ENCODE measurements at regions not wholly inside any gene's neighbourhood (a gene's known extent, or its start where the extent isn't known, plus 50 kb on each side); places are given as distances from the start of the nearest gene placed in this dataset.

DNA sequence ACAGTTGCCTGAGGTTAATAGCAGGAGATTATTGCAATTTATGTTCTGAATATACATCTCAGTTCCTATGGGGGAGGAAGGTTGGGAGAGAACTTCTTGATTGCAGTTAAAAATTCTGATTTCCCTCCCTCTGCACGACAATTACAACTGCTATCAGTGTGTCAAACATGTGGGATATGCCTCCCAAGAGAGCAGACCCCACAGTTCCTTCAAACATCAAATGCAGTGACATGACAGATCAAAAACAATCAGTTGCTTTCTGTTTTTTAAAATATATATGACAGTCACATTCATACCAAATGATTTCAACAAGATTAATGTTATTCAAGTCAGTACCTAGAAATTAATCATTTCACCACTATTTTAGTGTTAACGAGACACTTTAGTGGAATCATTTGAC lies 639.0 kb downstream of the EDEM1 start:
- TF ChIP-seq, protein P1, sequence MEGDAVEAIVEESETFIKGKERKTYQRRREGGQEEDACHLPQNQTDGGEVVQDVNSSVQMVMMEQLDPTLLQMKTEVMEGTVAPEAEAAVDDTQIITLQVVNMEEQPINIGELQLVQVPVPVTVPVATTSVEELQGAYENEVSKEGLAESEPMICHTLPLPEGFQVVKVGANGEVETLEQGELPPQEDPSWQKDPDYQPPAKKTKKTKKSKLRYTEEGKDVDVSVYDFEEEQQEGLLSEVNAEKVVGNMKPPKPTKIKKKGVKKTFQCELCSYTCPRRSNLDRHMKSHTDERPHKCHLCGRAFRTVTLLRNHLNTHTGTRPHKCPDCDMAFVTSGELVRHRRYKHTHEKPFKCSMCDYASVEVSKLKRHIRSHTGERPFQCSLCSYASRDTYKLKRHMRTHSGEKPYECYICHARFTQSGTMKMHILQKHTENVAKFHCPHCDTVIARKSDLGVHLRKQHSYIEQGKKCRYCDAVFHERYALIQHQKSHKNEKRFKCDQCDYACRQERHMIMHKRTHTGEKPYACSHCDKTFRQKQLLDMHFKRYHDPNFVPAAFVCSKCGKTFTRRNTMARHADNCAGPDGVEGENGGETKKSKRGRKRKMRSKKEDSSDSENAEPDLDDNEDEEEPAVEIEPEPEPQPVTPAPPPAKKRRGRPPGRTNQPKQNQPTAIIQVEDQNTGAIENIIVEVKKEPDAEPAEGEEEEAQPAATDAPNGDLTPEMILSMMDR (IDR thresholded peaks at IDR 0.05; ENCODE audit: insufficient read depth, low read length, poor library complexity, severe bottlenecking) = no peak
- no peak for TF ChIP-seq EZH2phosphoT487 (conservative IDR thresholded peaks at IDR 0.05; ENCODE audit: low read length)
